GM18867 (cell line): ENCODE measurements at regions not wholly inside any gene's neighbourhood (a gene's known extent, or its start where the extent isn't known, plus 50 kb on each side); places are given as distances from the start of the nearest gene placed in this dataset.

Experiments used
- ATAC-seq: cut with Tn5 transposase; IDR thresholded peaks from one replicate; pipeline ENCODE4 v1.9.1; 2021; ENCODE audit warnings: mild to moderate bottlenecking, moderate library complexity; ENCODE audit not compliant: unreplicated experiment

DNA sequence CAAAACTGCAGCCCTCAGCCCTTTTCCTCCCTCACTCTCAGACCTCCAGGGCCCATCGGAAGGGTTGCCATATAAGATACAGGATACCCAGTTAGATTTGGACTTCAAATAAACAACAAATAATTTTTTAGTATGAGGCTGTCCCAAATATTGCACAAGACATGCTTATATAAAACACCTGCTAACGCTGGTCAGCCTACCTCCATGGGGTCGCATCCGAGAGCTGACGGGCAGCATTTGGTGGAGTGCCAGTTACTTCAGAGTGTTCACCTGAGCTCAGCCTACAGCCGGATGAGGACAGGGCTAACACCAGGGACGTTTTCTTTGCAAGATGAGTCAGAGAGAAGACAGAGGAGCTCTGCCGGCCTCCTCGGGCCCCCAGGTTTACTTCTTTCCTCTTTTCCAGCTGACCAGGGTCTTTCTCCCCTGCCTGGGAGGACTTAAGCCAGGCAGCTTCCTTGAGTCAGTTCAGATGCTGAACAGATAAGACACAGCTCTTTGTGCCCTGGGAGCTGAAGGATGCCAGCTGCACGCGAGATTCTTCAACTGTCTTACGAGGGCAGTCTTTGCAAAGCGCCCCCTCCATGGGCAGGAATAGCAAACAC is 141.2 kb upstream of the KCNG1 start:
- ATAC-seq, result no peak

DNA sequence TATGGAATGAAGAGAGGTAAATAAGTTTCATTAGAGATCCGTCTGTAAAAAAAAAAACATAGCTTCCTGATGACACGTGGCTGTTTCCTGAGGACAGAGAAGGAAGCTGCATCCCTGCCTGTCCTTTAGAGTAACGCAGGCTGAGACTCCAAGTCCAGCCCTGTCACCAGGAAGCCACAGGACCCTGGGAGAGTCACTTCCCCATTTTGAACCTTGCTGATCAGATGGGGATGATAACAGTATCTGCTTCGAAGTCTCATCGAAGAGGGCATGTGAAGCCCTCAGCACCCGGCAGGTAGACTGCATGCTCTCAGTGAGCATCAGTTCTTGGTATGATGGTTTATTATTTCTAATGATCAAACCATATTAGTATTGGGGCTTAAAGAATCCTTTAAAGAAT is 139.1 kb upstream of the KCNG1 start:
- ATAC-seq, result no peak

DNA sequence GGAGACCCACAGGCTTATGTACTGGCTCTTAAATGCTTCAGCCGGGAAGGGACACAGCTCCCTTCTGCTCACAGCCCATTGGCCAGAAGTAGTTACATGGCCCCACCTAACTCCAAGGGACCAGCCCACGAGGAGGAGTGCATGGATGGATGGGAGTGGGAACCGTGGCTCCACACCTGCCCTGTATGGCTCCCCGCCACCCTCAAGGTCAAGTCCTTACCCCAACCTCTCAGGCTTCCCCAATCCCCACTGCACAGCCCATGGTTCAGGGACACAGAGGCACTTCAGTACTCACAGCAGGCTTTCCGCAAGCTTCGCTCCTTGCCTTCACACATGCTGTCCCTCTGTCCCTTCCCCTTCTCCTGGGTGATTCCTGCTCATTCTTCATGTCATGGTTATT is 137.9 kb upstream of the KCNG1 start:
- ATAC-seq, result no peak

DNA sequence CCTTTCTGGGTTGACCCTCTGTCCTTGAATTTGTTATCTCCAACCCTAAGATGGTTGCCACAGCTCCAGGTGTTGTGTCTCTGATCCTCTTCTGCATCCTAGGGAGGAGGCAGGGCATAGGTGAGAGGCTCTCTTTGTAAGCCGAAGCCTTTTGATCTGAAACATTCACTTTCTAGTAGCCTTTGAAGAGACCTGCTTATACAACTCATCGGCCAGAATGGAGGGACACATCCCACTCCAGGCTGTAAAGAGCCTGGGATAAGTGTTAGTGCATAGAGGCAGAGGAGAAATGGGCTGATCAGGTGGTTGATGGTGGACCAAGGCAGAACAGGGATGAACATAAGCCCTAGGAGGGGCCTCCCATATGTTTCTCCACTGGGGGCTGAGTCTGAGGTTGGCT is 137.1 kb upstream of the KCNG1 start:
- no peak for ATAC-seq

DNA sequence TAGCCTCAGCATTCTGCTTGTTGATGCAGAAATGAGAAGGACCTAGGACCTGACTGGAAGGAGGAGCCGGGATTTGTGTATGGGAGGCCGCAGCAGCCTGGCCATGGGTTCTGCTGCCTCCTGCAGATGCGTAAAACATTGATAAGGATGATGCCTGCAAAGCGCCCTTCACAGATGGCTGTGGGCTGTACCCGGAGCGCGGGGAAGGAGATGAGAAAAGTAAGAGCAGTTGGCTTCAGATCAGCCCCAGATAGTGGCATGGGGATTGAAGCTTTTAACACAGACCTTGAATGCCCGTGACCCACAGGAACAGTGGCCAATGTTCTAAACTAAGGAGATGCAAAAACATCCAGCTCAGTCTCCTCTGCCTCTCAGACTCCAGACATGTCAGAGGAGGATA is 136.4 kb upstream of the KCNG1 start:
- ATAC-seq, result no peak

DNA sequence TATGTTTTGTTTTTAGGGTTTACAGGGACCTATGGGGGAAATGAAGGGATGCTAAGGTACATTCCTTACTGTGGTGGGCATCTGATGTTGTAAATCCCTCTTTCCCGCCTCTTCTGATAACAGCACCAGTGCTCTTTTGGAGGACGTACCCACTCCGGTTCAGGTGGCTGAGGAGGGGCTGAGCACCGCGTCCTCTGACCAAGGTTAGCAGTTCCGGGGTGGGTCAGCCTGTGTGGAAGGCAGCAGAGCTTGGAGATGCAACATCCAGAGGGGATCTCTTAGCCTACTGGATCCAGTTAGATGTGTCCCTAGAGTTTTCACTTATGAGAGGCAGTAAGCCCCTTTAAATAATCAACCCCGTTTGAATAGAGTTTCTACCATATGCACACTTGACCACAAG is 135.3 kb upstream of the KCNG1 start:
- ATAC-seq, result no peak

DNA sequence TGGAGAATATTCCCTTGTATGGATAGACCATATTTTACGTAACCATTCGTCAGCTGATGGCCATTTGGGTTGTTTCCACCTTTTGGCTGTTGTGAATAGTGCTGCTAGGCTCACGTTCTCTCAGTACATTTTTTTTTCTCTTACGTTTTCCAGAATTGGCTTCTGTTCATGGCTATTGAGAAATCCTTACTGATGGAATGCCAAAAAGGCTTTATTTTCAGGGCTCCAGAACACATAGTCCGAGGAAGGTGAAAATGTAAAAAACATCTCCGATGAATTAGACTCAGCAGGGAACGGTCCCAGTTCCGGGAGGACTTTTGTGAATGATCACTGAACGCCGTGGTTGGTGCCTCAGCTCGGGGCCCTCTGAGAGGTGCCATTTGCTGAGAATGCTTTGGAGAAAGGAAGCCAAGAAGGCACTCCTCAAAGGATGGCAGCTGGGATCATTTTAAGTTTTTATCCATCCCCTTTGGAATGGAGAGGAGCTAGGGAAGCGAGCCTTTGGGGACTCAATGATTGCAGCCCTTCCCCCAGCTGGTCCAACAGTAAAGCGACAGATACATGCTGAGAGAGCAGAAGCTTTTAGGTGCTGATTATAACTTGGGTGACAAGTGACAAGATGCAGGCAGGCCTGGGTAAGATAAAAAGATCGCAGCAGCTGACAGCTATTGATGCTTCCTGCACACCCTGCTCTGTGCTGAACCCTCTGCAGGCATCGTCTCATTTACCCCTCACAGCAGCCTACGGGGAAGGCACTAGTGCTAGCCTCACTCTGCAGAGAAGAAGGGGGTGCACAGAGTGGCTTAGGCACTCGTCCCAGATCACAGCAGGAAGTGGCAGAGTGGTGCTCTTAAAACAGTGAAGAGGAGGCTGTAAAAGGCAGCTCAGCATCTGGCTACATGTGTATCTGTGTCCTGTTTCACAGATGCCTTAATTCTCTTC is 133.4 kb upstream of the KCNG1 start:
- no peak for ATAC-seq

DNA sequence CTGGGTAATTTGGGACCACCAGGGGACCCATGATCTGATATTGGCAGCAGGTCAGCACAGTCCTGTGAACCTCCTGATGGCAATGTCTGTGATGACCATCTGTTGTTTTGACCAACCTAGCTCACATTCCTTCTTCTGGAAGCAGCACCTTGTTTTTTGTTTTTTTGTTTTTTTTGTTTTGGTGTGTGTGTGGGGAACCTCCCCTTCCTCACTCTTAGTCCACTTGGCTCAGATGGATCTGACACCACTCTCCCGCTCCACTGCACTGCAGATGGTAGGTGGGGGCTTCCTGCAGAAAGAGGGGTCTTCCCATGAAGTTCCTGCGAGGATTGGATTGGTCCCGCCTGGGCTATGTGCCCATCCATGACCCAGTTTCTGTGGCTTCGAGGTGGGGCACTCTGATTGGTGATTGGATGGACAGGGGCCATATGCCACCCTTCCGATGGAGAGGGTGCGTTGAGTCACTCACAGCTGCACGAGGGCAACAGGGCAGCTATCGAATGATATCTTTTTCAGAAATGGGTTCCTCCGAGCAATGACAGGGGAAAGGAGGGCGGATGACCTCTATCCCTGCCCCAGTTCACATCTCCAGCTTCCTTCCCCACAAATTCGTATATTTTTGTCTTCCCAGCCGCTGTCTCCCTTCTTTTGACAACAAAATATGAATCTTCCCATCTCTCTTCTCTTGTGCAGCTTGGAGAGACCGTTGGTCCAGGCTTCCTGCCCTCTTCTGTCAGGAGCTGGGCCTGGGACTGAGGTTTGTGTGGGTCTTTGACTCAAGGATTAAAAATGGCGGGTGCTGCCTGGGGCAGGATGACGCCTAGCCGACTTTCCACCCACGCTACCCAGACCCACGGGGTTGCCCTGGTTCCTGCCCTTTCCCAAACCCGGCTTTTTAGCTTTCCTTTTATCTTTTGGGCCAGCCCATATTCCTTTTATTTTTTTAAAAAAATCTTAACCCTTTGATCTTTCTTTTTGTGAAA is 132.1 kb upstream of the KCNG1 start:
- no peak for ATAC-seq

DNA sequence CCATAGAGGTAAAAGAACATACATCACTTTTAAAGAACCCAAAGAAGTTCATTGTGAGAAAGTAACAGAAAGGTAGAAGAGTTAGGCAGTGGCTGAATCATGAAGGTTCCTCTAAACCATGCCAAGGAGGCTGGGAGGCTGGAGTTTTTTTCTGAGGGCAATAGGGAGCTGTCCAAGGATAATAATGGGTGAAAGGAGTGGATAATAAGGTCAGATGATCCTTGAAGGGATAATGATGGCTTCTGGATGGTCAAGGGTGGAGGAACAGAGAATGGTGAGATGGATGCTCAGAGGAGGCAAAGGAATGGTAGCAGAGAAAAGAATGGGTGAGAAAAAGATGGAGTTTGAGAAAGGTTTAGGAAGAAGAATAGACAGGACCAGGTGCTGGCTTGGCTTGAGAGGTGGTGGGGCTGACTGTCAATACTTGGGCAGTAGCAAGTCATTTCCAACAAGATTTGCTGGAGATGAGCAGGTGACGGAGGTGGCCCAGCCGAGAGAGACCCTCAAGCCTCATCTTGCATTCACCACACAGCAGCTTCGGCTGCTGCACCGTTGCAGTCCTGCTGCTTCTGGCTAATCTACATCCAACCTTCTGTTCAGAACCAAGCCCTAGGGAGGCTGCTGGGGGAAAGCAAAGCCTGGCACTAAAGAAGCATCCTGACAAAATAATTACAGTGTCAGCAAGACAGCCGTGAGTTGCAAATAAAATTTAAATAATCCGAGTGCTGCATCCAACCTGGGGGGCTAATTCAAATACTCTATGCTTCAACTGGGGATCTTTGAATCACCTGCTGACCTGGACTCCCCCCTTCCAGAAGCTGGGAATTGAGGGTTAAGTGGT is 131.2 kb upstream of the KCNG1 start:
- no peak for ATAC-seq

DNA sequence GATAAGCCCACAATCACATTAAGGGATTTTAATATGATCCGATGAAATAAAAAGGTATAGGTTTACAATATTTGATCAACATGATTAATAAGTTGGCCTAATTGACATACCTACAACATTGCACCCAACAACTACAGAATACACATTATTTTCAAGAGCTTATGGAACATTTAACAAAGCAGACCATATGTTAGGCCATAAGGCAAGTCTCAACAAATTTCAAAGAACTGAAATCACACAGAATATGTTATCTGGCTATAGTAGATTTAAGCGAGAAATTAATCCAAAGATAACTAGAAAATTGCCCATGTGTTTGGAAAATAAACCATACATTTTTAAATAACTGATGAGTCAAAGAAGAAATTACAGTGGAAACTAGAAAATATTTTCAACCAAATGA is 126.0 kb upstream of the KCNG1 start:
- no peak for ATAC-seq

DNA sequence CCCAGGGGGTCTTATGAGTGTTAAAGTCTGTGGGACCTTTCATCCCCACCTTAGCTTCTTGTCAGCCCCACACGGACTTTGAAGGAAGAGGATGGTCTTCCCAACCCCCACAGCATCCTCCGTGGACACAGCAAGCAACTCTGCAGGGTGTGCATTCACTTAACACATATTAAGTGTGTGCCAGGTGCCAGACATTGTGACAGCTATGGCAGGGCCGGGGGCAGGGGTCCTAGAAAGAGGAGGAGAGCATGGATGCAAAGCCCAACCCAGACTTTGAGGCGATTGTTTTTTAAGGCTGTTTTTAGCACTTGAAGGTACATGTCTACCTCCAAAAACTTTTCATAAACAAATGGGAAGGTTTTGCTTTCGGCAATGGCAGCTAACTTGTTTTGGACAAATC is 121.6 kb upstream of the KCNG1 start:
- no peak for ATAC-seq

DNA sequence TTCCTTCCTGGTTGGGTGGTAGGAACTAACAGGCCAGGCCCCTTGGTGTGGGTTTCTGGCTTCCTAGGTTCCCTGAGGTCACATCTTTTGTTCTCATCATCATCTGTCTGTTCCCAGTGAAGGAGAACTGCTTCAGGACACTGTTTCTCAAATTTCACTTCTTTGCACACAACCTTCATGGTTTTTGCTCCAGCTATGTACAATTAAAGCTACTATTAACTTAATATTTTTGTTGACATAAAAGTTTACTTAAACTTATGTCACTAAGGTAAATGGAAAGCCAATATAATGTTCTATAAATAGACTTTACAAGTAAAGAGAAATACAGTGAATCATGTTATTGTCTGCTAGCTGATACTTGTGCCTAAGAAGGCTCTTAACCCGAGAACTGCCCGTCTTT is 120.7 kb upstream of the KCNG1 start:
- ATAC-seq, result no peak

DNA sequence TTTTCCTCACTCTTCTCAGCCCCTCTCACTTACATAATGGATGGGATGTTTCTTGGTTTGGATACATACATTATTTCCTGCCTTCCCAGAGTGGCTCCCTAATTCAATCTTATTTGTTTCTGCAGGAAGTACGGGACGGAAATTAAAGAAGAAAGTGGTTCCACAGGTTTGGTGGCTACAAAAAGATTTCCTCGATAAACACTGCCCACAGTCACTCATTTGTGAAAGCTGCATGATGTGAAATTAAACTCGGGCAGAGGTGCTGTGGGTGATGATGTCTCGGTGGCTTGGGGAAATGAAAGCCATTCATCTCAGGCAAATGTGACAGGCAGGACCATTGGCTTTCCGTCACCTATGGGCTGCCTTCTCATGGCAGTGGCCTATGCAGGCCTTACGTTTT is 119.5 kb upstream of the KCNG1 start:
- ATAC-seq, result no peak

DNA sequence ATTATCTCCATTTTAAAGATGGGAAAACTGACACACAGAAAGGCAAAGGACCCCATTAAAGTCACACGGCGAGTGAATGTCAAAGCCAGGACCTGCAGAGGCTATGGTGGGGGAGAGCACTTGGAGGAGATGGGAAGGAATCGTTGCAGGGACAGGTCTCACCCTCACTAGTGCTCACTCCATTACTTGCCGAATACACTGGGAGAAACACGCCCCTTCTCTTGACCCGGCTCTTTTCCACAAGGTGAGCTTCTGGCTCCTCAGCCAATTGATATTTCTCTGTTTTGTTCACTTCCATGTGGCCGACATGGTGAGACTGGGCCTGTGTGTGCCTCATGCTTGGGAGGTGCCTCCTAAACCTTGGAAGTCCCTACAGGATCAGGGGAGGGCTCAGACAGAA is 117.8 kb upstream of the KCNG1 start:
- no peak for ATAC-seq

DNA sequence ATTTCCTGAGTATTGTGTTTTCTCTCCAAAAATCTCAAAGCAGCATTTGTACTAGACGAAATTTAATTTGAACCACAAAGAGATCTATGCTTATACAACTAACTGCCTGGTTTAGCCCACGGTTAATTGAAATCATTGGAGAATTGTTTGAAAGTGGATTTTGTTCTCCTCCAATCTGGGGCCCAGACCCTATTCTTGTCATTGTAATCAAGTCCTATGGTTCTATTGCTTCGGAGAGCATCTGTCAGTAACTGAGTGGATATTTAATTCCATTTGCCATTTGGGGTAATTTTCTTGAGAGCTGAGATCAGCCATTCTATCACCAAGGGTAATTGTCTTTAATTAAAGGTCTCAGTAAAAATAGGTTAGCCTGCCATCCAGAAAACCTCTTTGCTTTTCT is 117.0 kb upstream of the KCNG1 start:
- ATAC-seq, result no peak

DNA sequence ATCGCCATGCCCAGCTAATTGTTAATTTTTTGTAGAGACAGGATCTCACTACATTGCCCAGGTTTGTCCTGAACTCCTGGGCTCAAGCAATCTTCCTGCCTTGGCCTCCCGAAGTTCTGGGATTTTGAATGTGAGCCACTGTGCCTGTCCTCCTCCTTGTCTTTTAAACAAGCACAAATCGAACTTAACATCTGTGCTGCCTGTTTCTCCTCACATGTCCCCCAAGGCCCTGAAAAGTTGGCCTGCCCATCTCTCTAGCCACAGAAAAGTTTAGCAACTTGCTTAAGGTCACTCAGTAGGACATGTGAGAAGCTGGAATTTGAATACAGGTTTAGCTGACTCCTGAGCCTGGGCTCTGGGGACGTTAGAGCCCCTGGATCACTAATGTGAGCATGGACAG is 115.7 kb upstream of the KCNG1 start:
- no peak for ATAC-seq

DNA sequence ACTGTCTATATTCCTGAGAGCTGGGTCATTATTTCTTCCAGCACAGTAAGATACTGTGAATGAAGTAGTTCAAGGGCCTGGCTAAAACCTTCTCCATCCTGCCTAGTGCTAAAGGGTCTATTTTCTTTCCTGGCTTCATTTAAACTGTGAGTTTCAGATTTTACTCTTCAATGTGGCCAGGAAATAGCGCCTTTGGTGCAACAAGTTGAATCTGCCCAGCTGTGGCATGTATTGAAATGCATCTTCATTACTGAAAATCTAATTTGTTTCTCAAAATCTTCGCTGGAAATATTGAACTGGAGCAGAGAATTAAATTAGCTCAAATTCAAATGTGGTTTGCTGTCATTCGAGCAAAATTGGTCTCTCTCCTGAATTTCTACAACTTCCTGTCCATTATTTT is 114.6 kb upstream of the KCNG1 start:
- no peak for ATAC-seq

DNA sequence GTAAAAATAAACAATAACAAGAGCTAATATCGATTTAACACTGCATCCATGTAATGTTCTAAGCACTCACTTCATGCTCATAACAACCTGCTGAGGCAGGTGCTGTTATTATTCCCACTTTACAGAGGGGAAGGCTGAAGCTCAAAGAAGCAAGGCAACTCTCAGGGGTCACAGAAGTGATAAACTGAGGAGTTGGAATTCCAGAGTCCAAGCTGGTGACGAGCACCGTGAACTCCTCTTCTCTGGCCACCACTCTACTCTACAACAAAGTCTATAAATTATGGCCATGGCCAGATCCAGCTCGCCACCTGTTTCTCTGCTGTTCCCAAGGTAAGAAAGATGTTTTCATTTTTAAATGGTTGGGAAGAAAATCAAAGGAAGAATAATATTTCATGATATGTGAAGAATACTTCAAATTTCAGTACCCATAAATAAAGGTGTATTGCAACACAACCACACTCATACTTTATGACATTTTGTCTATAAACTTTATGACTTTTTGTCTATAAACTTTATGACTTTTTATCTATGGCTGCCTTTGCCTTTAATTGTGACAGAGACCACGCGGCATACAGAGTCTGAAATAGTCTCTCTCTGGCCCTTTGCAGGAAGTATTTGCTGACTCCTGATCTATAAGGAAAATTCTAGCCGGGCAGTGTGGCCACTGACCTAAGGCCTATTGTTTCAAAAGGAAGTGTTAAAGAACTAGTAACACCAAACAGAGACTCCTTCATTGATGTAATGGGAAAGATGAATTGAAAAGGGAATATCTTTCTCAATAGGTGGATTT is 113.2 kb upstream of the KCNG1 start:
- ATAC-seq, result no peak

DNA sequence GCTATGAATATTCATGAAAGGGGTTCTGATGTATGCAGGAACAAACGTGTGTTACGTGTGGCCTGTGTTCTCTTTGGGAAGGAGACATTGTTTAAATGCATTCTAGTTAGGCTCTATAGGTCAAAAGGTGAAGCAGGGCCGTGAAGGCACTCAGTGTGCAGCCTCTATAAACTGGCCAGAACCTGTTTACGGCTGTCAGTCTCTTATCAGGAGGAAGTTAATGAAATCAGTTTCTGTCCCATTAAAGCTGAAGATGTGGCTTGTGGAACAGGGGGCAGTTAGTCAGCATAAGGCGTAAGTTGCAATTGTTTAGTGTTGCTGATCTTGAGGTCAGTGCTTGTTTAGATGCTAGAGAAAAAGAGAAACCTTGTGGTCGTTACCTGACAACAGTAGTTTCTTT is 111.5 kb upstream of the KCNG1 start:
- no peak for ATAC-seq

DNA sequence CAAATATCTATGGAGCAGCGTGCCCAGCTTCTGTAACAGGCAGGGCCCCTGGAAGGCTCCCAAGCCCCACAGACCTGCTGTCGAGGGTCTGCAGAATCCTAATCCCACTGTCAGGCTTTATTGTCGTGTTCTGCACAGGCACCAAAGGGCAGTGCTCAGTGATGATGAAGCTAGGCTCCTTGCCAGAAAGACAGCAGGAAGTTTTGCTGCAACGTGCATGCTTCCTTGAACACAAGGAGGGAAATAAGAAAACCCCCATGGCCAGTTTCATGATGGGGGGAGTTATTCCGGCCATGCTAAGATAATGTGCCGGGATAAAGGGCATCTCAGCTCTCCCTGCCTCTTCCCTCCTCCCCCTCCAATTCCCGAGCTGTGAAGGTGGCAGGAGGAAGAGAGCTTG is 109.4 kb upstream of the KCNG1 start:
- no peak for ATAC-seq
